ENCODE measurements at regions not wholly inside any gene's neighbourhood (a gene's known extent, or its start where the extent isn't known, plus 50 kb on each side); places are given as distances from the start of the nearest gene placed in this dataset.
A peak's percentile ranks its signal among the peaks of the same experiment; 100 is the strongest.
"Not testable (repeated sequence)": the region's sequence is repeated elsewhere in the genome, so short reads cannot be mapped to it uniquely, and the experiment has no call there.

DNA sequence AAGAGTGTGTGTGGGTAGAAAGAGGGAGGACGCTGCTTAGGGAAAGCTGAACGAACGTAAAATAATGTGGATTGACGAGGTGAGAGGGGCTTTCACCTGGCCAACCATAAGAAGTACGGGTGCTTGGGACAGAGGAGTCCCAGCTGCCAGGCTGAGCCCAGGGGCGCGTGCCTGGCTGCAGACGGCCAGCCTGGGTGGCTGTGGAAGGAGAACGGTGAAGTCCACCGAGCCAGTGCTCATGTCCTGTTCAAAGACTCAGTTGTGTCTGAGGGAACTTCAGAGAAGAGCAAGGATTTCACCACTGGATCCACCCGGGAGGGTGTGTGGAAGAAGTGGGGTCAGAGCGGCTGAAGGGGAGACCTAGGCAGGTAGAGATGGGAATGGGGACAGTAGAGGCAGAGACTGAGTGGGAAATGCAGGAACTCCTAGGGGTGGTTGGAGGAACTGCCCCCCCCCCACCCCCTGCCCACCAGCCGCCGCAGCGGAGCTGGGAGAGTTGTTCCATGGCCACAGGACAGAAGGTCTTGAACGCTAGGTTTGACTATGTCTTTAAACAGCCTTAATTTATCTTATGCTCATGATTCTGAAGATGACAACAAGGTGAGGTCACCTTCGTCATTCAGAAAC is 68.1 kb upstream of the TBXT start:
- TF ChIP-seq, protein P1, sequence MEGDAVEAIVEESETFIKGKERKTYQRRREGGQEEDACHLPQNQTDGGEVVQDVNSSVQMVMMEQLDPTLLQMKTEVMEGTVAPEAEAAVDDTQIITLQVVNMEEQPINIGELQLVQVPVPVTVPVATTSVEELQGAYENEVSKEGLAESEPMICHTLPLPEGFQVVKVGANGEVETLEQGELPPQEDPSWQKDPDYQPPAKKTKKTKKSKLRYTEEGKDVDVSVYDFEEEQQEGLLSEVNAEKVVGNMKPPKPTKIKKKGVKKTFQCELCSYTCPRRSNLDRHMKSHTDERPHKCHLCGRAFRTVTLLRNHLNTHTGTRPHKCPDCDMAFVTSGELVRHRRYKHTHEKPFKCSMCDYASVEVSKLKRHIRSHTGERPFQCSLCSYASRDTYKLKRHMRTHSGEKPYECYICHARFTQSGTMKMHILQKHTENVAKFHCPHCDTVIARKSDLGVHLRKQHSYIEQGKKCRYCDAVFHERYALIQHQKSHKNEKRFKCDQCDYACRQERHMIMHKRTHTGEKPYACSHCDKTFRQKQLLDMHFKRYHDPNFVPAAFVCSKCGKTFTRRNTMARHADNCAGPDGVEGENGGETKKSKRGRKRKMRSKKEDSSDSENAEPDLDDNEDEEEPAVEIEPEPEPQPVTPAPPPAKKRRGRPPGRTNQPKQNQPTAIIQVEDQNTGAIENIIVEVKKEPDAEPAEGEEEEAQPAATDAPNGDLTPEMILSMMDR (IDR thresholded peaks at IDR 0.05; ENCODE audit: low read depth, low read length, poor library complexity, severe bottlenecking), result no peak
- no peak for TF ChIP-seq EZH2phosphoT487 (IDR thresholded peaks at IDR 0.05; ENCODE audit: borderline replicate concordance, low read length)
- Histone ChIP-seq H3K4me3 (ENCODE audit: low read length) (no peak overlapping the region), H3K4me2 (ENCODE audit: low read length) (no peak overlapping the region), H3K79me2 (ENCODE audit: control insufficient read depth, low read length) (no peaks in the 10 kb centered on the region), H3K4me1 (ENCODE audit: control insufficient read depth, low read length) (peaks cover 22% of the 10 kb centered on the region), H3K27me3 (ENCODE audit: control insufficient read depth, low read length) (no peaks in the 10 kb centered on the region), H3K27ac (ENCODE audit: low read depth, low read length) (no peak overlapping the region), H3K36me3 (ENCODE audit: control insufficient read depth, low read length) (no peaks in the 10 kb centered on the region), H3K9me2 (replicated peaks; ENCODE audit: control insufficient read depth, low read length) (no peaks in the 10 kb centered on the region), H4K20me1 (ENCODE audit: control insufficient read depth, insufficient read depth, low read depth, low read length) (no peaks in the 10 kb centered on the region), H3F3A (ENCODE audit: control insufficient read depth, insufficient read depth) (0 out of 2 replicates have a peak, but pooled peaks cover 4% of the 10 kb centered on the region), H3K9me3 (ENCODE audit: control insufficient read depth, insufficient read depth, low read length) (no peaks in the 10 kb centered on the region)

DNA sequence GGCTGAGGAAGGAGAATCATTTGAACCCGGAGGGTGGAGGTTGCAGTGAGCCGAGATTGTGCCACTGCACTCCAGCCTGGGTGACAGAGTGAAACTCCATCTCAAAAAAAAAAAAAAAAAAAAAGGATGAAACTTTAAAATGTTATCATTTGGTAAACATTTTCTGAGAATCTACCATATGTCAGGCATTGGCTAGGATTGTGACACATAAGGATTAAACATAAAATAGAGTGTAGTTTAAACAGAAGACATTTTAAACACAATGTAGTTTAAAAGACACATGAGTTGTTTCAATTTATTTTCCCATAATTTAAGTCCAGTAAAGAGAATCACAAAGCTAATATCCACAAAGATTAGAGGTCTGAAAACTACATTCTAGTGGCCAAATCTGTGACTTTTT is 63.5 kb upstream of the TBXT start:
- H3K4me3 ChIP-seq (ENCODE audit: low read length); H3K9me2 ChIP-seq (replicated peaks; ENCODE audit: control insufficient read depth, low read length); H3K4me2 ChIP-seq (ENCODE audit: low read length); H3K27ac ChIP-seq (ENCODE audit: low read depth, low read length); H3K9me3 ChIP-seq (ENCODE audit: control insufficient read depth, insufficient read depth, low read length); H3F3A ChIP-seq (ENCODE audit: control insufficient read depth, insufficient read depth); H3K36me3 ChIP-seq (ENCODE audit: control insufficient read depth, low read length); H4K20me1 ChIP-seq (ENCODE audit: control insufficient read depth, insufficient read depth, low read depth, low read length); H3K27me3 ChIP-seq (ENCODE audit: control insufficient read depth, low read length); H3K79me2 ChIP-seq (ENCODE audit: control insufficient read depth, low read length): not testable (repeated sequence)
- H3K4me1 ChIP-seq (ENCODE audit: control insufficient read depth, low read length), result peaks cover 29% of the 10 kb centered on the region

DNA sequence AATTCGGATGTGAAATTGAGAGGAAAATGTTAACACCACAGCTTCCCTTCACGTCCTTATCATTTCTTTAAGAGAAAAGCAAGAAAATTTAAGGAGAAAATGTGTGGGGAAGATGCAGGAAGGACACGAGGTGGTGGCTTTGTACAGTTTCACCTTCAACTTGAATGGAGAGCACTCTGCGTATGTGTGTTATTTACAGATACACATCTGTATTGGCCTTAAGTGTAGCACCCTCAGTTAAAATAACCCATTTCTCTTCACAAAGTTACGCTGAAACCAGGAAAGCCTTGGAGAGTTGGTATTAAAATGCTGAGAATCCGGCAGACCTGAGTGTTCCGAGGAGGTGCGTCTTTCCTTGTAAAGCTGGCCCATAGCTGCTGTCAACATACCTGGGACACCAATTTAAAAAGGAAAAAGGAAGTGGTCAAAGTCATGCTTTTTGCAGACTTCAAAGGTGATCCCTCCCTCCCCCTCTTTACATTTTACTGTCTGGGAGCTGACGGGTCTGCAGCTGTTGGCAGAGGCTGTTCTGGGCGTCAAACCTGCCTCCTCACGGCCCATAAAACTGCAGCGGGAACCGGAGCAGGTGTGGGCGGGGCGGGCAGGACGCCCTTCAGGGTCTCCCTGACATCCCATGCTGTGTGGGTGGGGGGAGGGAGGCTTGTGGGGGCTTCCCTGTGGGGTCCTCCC is 61.3 kb upstream of the TBXT start:
- no peaks in the 10 kb centered on the region for H3K9me2 ChIP-seq (replicated peaks; ENCODE audit: control insufficient read depth, low read length)
- peaks cover 24% of the 10 kb centered on the region for H3K4me1 ChIP-seq (ENCODE audit: control insufficient read depth, low read length)
- H3K27me3 ChIP-seq (ENCODE audit: control insufficient read depth, low read length), result no peaks in the 10 kb centered on the region
- peaks cover 9% of the 10 kb centered on the region for H3F3A ChIP-seq (ENCODE audit: control insufficient read depth, insufficient read depth)
- no peaks in the 10 kb centered on the region for H3K9me3 ChIP-seq (ENCODE audit: control insufficient read depth, insufficient read depth, low read length)
- H3K4me3 ChIP-seq (ENCODE audit: low read length), result peak overlapping the region; percentile 36
- no peaks in the 10 kb centered on the region for H3K79me2 ChIP-seq (ENCODE audit: control insufficient read depth, low read length)
- no peak for TF ChIP-seq EZH2phosphoT487 (IDR thresholded peaks at IDR 0.05; ENCODE audit: borderline replicate concordance, low read length)
- TF ChIP-seq, protein P1 (IDR thresholded peaks at IDR 0.05; ENCODE audit: low read depth, low read length, poor library complexity, severe bottlenecking), result no peak
- no peaks in the 10 kb centered on the region for H4K20me1 ChIP-seq (ENCODE audit: control insufficient read depth, insufficient read depth, low read depth, low read length)
- H3K36me3 ChIP-seq (ENCODE audit: control insufficient read depth, low read length), result no peaks in the 10 kb centered on the region
- peak overlapping the region; percentile 54 for H3K4me2 ChIP-seq (ENCODE audit: low read length)
- H3K27ac ChIP-seq (ENCODE audit: low read depth, low read length), result peak overlapping the region; percentile 41

DNA sequence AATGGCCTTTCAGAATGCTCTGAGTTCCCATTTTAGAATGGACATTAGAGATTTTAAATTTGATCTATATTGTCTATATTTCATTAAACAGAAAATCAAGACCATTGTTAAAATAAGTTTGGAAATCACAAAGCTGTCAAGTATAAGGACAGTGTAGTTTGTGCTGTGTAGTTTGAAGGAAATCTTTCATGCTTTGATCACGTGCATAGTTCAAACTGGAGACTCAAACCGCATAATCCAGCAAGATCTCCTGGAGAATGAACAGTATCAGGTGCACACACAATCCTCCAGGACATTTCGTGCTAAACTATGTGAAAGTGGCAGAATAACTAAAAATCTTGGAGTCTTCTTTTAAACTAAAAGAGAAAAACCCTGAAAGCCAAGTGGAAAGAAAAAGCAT is 60.8 kb upstream of the TBXT start:
- TF ChIP-seq EZH2phosphoT487 (IDR thresholded peaks at IDR 0.05; ENCODE audit: borderline replicate concordance, low read length), result no peak
- TF ChIP-seq, protein P1 (IDR thresholded peaks at IDR 0.05; ENCODE audit: low read depth, low read length, poor library complexity, severe bottlenecking), result no peak
- no peaks in the 10 kb centered on the region for H3K79me2 ChIP-seq (ENCODE audit: control insufficient read depth, low read length)
- peaks cover 24% of the 10 kb centered on the region for H3K4me1 ChIP-seq (ENCODE audit: control insufficient read depth, low read length)
- peak overlapping the region; percentile 41 for H3K27ac ChIP-seq (ENCODE audit: low read depth, low read length)
- H3K9me3 ChIP-seq (ENCODE audit: control insufficient read depth, insufficient read depth, low read length), result no peaks in the 10 kb centered on the region
- H3K4me3 ChIP-seq (ENCODE audit: low read length), result peak overlapping the region; percentile 36
- H4K20me1 ChIP-seq (ENCODE audit: control insufficient read depth, insufficient read depth, low read depth, low read length), result no peaks in the 10 kb centered on the region
- H3F3A ChIP-seq (ENCODE audit: control insufficient read depth, insufficient read depth), result peaks cover 9% of the 10 kb centered on the region
- H3K36me3 ChIP-seq (ENCODE audit: control insufficient read depth, low read length), result no peaks in the 10 kb centered on the region
- no peaks in the 10 kb centered on the region for H3K27me3 ChIP-seq (ENCODE audit: control insufficient read depth, low read length)
- no peaks in the 10 kb centered on the region for H3K9me2 ChIP-seq (replicated peaks; ENCODE audit: control insufficient read depth, low read length)
- H3K4me2 ChIP-seq (ENCODE audit: low read length), result peak overlapping the region; percentile 54
